GM19438 (cell line): ENCODE measurements at regions not wholly inside any gene's neighbourhood (a gene's known extent, or its start where the extent isn't known, plus 50 kb on each side); places are given as distances from the start of the nearest gene placed in this dataset.
"Not testable (repeated sequence)": the region's sequence is repeated elsewhere in the genome, so short reads cannot be mapped to it uniquely, and the experiment has no call there.

ENCODE experiments used
- ATAC-seq: cut with Tn5 transposase; IDR thresholded peaks from one replicate; pipeline ENCODE4 v1.9.1; 2021; ENCODE audit warnings: low read depth; ENCODE audit not compliant: unreplicated experiment

- no peak for ATAC-seq
Measured at GRCh38 chr1:194073833-194074232, 887.4 kb upstream of the B3GALT2 start.

- no peak for ATAC-seq
Measured at GRCh38 chr1:194071205-194071604, 884.8 kb upstream of the B3GALT2 start.

- no peak for ATAC-seq
Measured at GRCh38 chr1:194069831-194070218, 883.4 kb upstream of the B3GALT2 start.

GRCh38 chr1:194069168-194069830 is 882.9 kb upstream of the B3GALT2 start:
- ATAC-seq = no peak

GRCh38 chr1:194068446-194069167 is 882.2 kb upstream of the B3GALT2 start:
- ATAC-seq = no peak

GRCh38 chr1:194067772-194068171 is 881.4 kb upstream of the B3GALT2 start:
- no peak for ATAC-seq

- ATAC-seq = no peak
Measured at GRCh38 chr1:194062962-194063361, 876.5 kb upstream of the B3GALT2 start.

- no peak for ATAC-seq
Measured at GRCh38 chr1:194062526-194062925, 876.1 kb upstream of the B3GALT2 start.

GRCh38 chr1:194060481-194060880 is 874.1 kb upstream of the B3GALT2 start:
- ATAC-seq = no peak

GRCh38 chr1:194058268-194058667 is 871.9 kb upstream of the B3GALT2 start:
- not testable (repeated sequence) for ATAC-seq

- ATAC-seq = no peak
Measured at GRCh38 chr1:194056169-194056568, 869.8 kb upstream of the B3GALT2 start.

GRCh38 chr1:194055536-194055935 is 869.1 kb upstream of the B3GALT2 start:
- no peak for ATAC-seq

- no peak for ATAC-seq
Measured at GRCh38 chr1:194052514-194053338, 866.3 kb upstream of the B3GALT2 start.

- no peak for ATAC-seq
Measured at GRCh38 chr1:194047921-194048320, 861.5 kb upstream of the B3GALT2 start.

GRCh38 chr1:194047206-194047605 is 860.8 kb upstream of the B3GALT2 start:
- ATAC-seq = no peak

- no peak for ATAC-seq
Measured at GRCh38 chr1:194045416-194045815, 859.0 kb upstream of the B3GALT2 start.

GRCh38 chr1:194044892-194045291 is 858.5 kb upstream of the B3GALT2 start:
- ATAC-seq = no peak

- ATAC-seq = no peak
Measured at GRCh38 chr1:194043984-194044755, 857.8 kb upstream of the B3GALT2 start.

- no peak for ATAC-seq
Measured at GRCh38 chr1:194042736-194043135, 856.3 kb upstream of the B3GALT2 start.

GRCh38 chr1:194040496-194040895 is 854.1 kb upstream of the B3GALT2 start:
- no peak for ATAC-seq

- ATAC-seq = no peak
Measured at GRCh38 chr1:194039578-194039977, 853.2 kb upstream of the B3GALT2 start.
